SK-N-SH treated with all-trans-retinoic acid at 6 μM for 48 hours (cell line): ENCODE measurements at regions not wholly inside any gene's neighbourhood (a gene's known extent, or its start where the extent isn't known, plus 50 kb on each side); places are given as distances from the start of the nearest gene placed in this dataset.

Experiments
- ATAC-seq: fragments of 200-7000 bp; cut with Tn5 transposase; 3 replicates; pipeline ENCODE4 v1.9.1; 2020; ENCODE audit warnings: mild to moderate bottlenecking, moderate library complexity
- BACH2 ChIP-seq: fragments of 250-450 bp; sonication (Bioruptor Pico); IDR thresholded peaks from 2 replicates; pipeline ENCODE4 v1.9.0; 2021; ENCODE audit warnings: mild to moderate bottlenecking, borderline replicate concordance
- CSDC2 ChIP-seq: fragments of 250-450 bp; sonication (Bioruptor Pico); IDR thresholded peaks from 2 replicates; pipeline ENCODE4 v1.5.0; 2020; ENCODE audit warnings: mild to moderate bottlenecking, moderate library complexity
- ESRRG ChIP-seq: fragments of 250-450 bp; sonication (Bioruptor Pico); IDR thresholded peaks from 2 replicates; pipeline ENCODE4 v1.6.1; 2021; ENCODE audit warnings: mild to moderate bottlenecking
- GLIS3 ChIP-seq: fragments of 250-450 bp; sonication (Bioruptor Pico); IDR thresholded peaks from 2 replicates; pipeline ENCODE4 v1.5.0; 2020; ENCODE audit warnings: mild to moderate bottlenecking, moderate library complexity
- ISL1 ChIP-seq: fragments of 250-450 bp; sonication (Bioruptor Pico); IDR thresholded peaks from 2 replicates; pipeline ENCODE4 v2.1.2; 2022; ENCODE audit warnings: mild to moderate bottlenecking, moderate library complexity
- OSR1 ChIP-seq: fragments of 250-450 bp; sonication (Bioruptor Pico); IDR thresholded peaks from 2 replicates; pipeline ENCODE4 v1.8.0; 2022; ENCODE audit warnings: moderate library complexity, mild to moderate bottlenecking, inconsistent platforms
- PPARA ChIP-seq: fragments of 250-450 bp; sonication (Bioruptor Pico); IDR thresholded peaks from 2 replicates; pipeline ENCODE4 v1.5.0; 2020; ENCODE audit warnings: mild to moderate bottlenecking, borderline replicate concordance
- SNAI2 ChIP-seq: fragments of 250-450 bp; sonication (Bioruptor Pico); IDR thresholded peaks from 2 replicates; pipeline ENCODE4 v1.5.0; 2020; ENCODE audit warnings: mild to moderate bottlenecking, moderate library complexity
- TCF4 ChIP-seq: fragments of 250-450 bp; sonication (Bioruptor Pico); IDR thresholded peaks from 2 replicates; pipeline ENCODE4 v1.8.0; 2021; ENCODE audit warnings: mild to moderate bottlenecking, moderate library complexity, borderline replicate concordance
- TOX ChIP-seq: fragments of 250-450 bp; sonication (Bioruptor Pico); IDR thresholded peaks from 2 replicates; pipeline ENCODE4 v1.8.0; 2021; ENCODE audit warnings: mild to moderate bottlenecking, moderate library complexity, borderline replicate concordance
- ZC3H10 ChIP-seq: fragments of 250-450 bp; sonication (Bioruptor Pico); IDR thresholded peaks from 2 replicates; pipeline ENCODE4 v1.5.1; 2021; ENCODE audit warnings: mild to moderate bottlenecking, moderate library complexity
- ZFP3 ChIP-seq: fragments of 250-450 bp; sonication (Bioruptor Pico); IDR thresholded peaks from 2 replicates; pipeline ENCODE4 v1.5.0; 2020; ENCODE audit warnings: mild to moderate bottlenecking, moderate library complexity
- ZFP30 ChIP-seq: fragments of 450-650 bp; formaldehyde crosslinking; IDR thresholded peaks from 2 replicates; pipeline ENCODE4 v1.5.0; 2022; ENCODE audit warnings: mild to moderate bottlenecking, moderate library complexity
- ZNF565 ChIP-seq: fragments of 450-650 bp; formaldehyde crosslinking; conservative IDR thresholded peaks from 2 replicates; pipeline ENCODE4 v1.5.0; 2020; ENCODE audit warnings: low read depth, mild to moderate bottlenecking, moderate library complexity
- ZNF70 ChIP-seq: fragments of 450-650 bp; formaldehyde crosslinking; IDR thresholded peaks from 2 replicates; pipeline ENCODE4 v1.5.0; 2020; ENCODE audit warnings: mild to moderate bottlenecking, moderate library complexity
- TF ChIP-seq, protein P1 (sequence below): fragments of 250-450 bp; sonication (Bioruptor Pico); IDR thresholded peaks from 2 replicates; pipeline ENCODE4 v1.8.0; 2021; ENCODE audit warnings: low read depth, mild to moderate bottlenecking, moderate library complexity, borderline replicate concordance
- TF ChIP-seq, protein P2 (sequence below): fragments of 250-450 bp; sonication (Bioruptor Pico); IDR thresholded peaks from 2 replicates; pipeline ENCODE4 v1.5.0; 2020; ENCODE audit warnings: mild to moderate bottlenecking, moderate library complexity
- TF ChIP-seq, protein P3 (sequence below): fragments of 250-450 bp; sonication (Bioruptor Pico); IDR thresholded peaks from 2 replicates; pipeline ENCODE4 v1.5.1; 2021; ENCODE audit warnings: mild to moderate bottlenecking, moderate library complexity
- TF ChIP-seq, protein P4 (sequence below): fragments of 250-450 bp; sonication (Bioruptor Pico); IDR thresholded peaks from 2 replicates; pipeline ENCODE4 v1.5.1; 2020; ENCODE audit warnings: low read depth, mild to moderate bottlenecking, moderate library complexity
- TF ChIP-seq, protein P5 (sequence below): fragments of 250-450 bp; sonication (Bioruptor Pico); IDR thresholded peaks from 2 replicates; pipeline ENCODE4 v1.8.0; 2020; ENCODE audit warnings: mild to moderate bottlenecking, moderate library complexity, borderline replicate concordance

DNA sequence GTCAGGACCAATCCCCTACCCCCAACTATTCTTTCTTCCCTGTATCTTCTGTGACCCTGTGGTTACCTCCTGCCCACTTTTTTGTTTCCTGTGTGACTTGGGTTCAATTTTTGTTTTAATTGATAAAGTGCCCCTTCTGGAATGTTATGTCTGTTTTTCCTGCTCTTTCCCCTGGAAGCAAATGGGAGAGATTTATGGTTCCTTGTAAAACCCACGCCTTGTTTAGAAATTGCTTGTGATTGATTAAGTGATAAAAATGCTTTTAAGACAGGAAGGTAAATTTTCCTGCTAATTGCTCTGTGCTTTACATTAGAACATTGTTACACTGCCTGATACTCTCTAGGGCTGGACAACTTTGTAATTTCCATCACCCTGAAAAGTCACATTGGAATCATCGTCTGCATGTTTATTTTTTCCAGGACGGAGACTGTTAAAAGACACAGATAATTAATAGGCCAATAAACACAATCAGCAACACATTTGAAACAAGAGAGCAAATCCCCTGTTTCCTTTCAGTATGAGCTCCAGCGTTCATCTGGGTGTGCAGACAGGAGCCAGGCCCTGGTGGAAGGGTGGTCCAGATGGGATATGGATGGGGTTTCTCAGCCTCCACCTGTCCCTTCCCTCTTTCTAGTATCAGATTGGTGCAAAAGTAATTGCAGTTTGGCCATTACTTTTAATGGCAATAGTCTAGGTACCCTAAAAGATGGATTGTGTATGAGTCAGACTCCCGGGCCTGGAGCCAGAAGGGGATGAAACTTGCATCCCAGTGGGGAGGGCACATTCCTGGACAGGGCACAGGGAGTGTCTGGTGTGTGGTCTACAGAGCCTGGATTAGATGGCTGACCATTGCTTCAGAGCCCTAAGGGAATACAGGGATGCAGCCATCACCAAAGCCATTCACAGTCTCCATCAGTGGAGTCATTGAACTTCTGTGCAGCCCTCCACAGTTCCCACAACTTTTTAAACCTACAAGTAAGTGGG is 58.1 kb upstream of the AGBL1 start:
- peak; percentile 99 for ATAC-seq

DNA sequence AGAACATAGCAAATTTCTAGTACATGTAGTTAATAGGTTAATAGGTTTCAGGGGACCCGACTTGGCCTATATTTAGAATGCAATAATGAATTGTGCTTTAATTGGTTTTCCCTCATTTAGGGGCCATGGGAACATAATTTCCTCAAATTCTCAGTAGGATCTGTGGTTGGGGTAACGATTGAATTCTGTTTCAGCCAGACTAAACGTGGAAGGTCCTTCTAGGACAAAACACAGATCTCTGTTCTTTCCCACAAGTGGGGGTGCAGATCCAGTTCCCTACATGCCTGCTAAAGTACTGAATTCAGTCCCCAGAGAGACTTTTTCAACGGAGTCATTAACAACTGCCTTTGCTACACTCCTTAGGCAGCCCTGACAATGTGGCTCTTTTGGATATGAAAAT is 50.7 kb upstream of the AGBL1 start:
- no peak for ATAC-seq
- TF ChIP-seq GLIS3 (CRISPR knock-in tag) (no peak), ZNF70 (CRISPR knock-in tag) (no peak), ZFP30 (no peak), ZC3H10 (CRISPR knock-in tag) (no peak), OSR1 (CRISPR knock-in tag) (no peak), PPARA (CRISPR knock-in tag) (no peak), TCF4 (CRISPR knock-in tag) (no peak)
- TF ChIP-seq, protein P1, sequence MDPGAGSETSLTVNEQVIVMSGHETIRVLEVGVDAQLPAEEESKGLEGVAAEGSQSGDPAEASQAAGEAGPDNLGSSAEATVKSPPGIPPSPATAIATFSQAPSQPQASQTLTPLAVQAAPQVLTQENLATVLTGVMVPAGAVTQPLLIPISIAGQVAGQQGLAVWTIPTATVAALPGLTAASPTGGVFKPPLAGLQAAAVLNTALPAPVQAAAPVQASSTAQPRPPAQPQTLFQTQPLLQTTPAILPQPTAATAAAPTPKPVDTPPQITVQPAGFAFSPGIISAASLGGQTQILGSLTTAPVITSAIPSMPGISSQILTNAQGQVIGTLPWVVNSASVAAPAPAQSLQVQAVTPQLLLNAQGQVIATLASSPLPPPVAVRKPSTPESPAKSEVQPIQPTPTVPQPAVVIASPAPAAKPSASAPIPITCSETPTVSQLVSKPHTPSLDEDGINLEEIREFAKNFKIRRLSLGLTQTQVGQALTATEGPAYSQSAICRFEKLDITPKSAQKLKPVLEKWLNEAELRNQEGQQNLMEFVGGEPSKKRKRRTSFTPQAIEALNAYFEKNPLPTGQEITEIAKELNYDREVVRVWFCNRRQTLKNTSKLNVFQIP (CRISPR knock-in tag), result no peak
- TF ChIP-seq, protein P2, sequence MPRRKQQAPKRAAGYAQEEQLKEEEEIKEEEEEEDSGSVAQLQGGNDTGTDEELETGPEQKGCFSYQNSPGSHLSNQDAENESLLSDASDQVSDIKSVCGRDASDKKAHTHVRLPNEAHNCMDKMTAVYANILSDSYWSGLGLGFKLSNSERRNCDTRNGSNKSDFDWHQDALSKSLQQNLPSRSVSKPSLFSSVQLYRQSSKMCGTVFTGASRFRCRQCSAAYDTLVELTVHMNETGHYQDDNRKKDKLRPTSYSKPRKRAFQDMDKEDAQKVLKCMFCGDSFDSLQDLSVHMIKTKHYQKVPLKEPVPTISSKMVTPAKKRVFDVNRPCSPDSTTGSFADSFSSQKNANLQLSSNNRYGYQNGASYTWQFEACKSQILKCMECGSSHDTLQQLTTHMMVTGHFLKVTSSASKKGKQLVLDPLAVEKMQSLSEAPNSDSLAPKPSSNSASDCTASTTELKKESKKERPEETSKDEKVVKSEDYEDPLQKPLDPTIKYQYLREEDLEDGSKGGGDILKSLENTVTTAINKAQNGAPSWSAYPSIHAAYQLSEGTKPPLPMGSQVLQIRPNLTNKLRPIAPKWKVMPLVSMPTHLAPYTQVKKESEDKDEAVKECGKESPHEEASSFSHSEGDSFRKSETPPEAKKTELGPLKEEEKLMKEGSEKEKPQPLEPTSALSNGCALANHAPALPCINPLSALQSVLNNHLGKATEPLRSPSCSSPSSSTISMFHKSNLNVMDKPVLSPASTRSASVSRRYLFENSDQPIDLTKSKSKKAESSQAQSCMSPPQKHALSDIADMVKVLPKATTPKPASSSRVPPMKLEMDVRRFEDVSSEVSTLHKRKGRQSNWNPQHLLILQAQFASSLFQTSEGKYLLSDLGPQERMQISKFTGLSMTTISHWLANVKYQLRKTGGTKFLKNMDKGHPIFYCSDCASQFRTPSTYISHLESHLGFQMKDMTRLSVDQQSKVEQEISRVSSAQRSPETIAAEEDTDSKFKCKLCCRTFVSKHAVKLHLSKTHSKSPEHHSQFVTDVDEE, result no peak

More for the DNA sequence above, 58.1 kb upstream of the AGBL1 start:
- TF ChIP-seq, protein P3, sequence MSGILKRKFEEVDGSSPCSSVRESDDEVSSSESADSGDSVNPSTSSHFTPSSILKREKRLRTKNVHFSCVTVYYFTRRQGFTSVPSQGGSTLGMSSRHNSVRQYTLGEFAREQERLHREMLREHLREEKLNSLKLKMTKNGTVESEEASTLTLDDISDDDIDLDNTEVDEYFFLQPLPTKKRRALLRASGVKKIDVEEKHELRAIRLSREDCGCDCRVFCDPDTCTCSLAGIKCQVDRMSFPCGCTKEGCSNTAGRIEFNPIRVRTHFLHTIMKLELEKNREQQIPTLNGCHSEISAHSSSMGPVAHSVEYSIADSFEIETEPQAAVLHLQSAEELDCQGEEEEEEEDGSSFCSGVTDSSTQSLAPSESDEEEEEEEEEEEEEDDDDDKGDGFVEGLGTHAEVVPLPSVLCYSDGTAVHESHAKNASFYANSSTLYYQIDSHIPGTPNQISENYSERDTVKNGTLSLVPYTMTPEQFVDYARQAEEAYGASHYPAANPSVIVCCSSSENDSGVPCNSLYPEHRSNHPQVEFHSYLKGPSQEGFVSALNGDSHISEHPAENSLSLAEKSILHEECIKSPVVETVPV (CRISPR knock-in tag), result no peak
- TF ChIP-seq ZFP30 (no peak), ZNF565 (CRISPR knock-in tag) (0 out of 2 replicates have a peak, but pooled peaks have one; percentile 56), ISL1 (CRISPR knock-in tag) (peak; percentile 92), TCF4 (CRISPR knock-in tag) (peak; percentile 57; the same call in 1 of the 2 replicates), GLIS3 (CRISPR knock-in tag) (0 out of 2 replicates have a peak, but pooled peaks have one; percentile 3), ESRRG (no peak), BACH2 (CRISPR knock-in tag) (no peak), SNAI2 (CRISPR knock-in tag) (no peak), ZC3H10 (CRISPR knock-in tag) (no peak), ZFP3 (CRISPR knock-in tag) (0 out of 2 replicates have a peak, but pooled peaks have one; percentile 54), CSDC2 (CRISPR knock-in tag) (peak; percentile 47; the same call in 1 of the 2 replicates), TOX (CRISPR knock-in tag) (no peak)
- TF ChIP-seq, protein P4, sequence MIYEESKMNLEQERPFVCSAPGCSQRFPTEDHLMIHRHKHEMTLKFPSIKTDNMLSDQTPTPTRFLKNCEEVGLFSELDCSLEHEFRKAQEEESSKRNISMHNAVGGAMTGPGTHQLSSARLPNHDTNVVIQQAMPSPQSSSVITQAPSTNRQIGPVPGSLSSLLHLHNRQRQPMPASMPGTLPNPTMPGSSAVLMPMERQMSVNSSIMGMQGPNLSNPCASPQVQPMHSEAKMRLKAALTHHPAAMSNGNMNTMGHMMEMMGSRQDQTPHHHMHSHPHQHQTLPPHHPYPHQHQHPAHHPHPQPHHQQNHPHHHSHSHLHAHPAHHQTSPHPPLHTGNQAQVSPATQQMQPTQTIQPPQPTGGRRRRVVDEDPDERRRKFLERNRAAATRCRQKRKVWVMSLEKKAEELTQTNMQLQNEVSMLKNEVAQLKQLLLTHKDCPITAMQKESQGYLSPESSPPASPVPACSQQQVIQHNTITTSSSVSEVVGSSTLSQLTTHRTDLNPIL (CRISPR knock-in tag), result 0 out of 2 replicates have a peak, but pooled peaks have one; percentile 19
- TF ChIP-seq, protein P5, sequence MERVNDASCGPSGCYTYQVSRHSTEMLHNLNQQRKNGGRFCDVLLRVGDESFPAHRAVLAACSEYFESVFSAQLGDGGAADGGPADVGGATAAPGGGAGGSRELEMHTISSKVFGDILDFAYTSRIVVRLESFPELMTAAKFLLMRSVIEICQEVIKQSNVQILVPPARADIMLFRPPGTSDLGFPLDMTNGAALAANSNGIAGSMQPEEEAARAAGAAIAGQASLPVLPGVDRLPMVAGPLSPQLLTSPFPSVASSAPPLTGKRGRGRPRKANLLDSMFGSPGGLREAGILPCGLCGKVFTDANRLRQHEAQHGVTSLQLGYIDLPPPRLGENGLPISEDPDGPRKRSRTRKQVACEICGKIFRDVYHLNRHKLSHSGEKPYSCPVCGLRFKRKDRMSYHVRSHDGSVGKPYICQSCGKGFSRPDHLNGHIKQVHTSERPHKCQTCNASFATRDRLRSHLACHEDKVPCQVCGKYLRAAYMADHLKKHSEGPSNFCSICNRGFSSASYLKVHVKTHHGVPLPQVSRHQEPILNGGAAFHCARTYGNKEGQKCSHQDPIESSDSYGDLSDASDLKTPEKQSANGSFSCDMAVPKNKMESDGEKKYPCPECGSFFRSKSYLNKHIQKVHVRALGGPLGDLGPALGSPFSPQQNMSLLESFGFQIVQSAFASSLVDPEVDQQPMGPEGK (CRISPR knock-in tag), result no peak; the same call in 1 of the 2 replicates
- TF ChIP-seq, protein P2, result peak; percentile 37; the same call in 1 of the 2 replicates
- TF ChIP-seq, protein P1 (CRISPR knock-in tag), result no peak
